ENCODE measurements at regions not wholly inside any gene's neighbourhood (a gene's known extent, or its start where the extent isn't known, plus 50 kb on each side); places are given as distances from the start of the nearest gene placed in this dataset.

DNA sequence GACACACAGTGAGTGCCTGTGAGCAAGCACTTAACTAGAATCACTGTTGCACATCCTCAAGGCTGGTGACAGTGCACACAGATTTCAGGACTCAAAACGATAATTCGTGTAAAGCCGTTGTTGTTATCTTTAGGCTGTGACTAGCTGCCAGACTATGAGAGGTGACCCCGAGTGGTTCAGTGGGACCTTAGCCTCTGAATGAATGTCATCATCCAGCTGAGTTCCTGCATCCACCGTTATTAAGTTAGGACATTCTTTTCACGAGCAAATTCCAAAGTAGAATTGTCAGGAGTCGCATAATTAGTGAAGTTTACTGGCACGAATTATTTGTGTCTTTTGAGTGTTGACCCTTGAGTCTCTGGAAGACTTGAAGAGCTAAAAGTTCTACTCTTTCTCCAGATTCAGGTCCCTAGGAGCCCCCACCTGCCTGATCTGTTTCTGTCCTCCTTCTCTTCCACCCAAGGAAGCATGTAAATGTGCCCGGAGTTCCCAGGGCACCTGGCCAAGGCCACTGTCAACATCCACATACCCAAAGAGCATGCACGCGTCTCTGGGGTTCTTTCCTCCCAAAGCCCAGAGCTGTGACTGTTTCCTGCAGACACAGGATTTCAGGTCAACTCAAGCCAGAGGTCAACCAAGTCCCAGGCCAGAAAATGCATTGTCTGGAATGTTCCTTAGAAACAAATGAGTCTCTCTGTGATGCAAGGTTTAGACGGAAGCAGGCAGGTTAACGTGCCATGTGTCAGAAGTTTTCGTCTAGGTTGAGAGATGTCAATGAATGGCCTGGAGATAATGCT, 207.2 kb downstream of the TOMM20 start:
- peaks cover 11% of the 10 kb centered on the region for H3F3A ChIP-seq (ENCODE audit: low read depth)
- H3K9ac ChIP-seq: no peak overlapping the region
- no peak overlapping the region for H3K27ac ChIP-seq
- H3K4me2 ChIP-seq: no peak overlapping the region
- DNase-seq (ENCODE audit: low spot score): no peak
- H3K4me3 ChIP-seq: no peak overlapping the region
- H3K27me3 Mint-ChIP-seq (ENCODE audit: insufficient read depth, low read depth): peaks cover 12% of the 10 kb centered on the region
- no peaks in the 10 kb centered on the region for H3K9me3 Mint-ChIP-seq
- H3K9me3 ChIP-seq (ENCODE audit: low read depth): no peaks in the 10 kb centered on the region
- peak overlapping the region; percentile 78 for H3K27ac Mint-ChIP-seq
- H3K36me3 ChIP-seq: no peaks in the 10 kb centered on the region
- peaks cover 67% of the 10 kb centered on the region for H3K4me1 Mint-ChIP-seq
- TF ChIP-seq, protein P1, sequence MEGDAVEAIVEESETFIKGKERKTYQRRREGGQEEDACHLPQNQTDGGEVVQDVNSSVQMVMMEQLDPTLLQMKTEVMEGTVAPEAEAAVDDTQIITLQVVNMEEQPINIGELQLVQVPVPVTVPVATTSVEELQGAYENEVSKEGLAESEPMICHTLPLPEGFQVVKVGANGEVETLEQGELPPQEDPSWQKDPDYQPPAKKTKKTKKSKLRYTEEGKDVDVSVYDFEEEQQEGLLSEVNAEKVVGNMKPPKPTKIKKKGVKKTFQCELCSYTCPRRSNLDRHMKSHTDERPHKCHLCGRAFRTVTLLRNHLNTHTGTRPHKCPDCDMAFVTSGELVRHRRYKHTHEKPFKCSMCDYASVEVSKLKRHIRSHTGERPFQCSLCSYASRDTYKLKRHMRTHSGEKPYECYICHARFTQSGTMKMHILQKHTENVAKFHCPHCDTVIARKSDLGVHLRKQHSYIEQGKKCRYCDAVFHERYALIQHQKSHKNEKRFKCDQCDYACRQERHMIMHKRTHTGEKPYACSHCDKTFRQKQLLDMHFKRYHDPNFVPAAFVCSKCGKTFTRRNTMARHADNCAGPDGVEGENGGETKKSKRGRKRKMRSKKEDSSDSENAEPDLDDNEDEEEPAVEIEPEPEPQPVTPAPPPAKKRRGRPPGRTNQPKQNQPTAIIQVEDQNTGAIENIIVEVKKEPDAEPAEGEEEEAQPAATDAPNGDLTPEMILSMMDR (IDR thresholded peaks at IDR 0.05): no peak
- TF ChIP-seq EZH2phosphoT487 (IDR thresholded peaks at IDR 0.05) (no peak), EZH2 (IDR thresholded peaks at IDR 0.05) (no peak)
- no peak overlapping the region for H2AFZ ChIP-seq (replicated peaks)
- H3K4me1 ChIP-seq: peaks cover 21% of the 10 kb centered on the region
- no peaks in the 10 kb centered on the region for H4K20me1 ChIP-seq (ENCODE audit: low read depth)
- H3K27me3 ChIP-seq: no peaks in the 10 kb centered on the region
- H3K36me3 Mint-ChIP-seq: no peaks in the 10 kb centered on the region
- no peak overlapping the region for H3K4me3 Mint-ChIP-seq
- H3K79me2 ChIP-seq (ENCODE audit: low read depth): no peaks in the 10 kb centered on the region

DNA sequence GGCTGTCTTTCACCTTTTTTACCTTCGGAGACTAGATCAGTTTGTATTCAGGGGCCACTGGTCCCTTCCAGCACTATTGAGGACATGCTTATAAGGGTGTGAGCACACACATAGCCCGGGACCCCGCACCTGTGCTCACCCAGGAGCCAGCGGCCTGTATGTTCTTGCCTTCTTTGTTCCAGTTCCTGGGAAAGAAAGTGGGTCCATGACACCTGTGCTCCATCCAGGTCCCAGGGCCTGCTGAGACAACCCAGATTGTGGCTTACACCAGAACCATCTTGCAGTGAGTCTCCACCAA, 207.8 kb downstream of the TOMM20 start:
- Mint-ChIP-seq H3K27me3 (ENCODE audit: insufficient read depth, low read depth) (peaks cover 15% of the 10 kb centered on the region), H3K4me3 (no peak overlapping the region), H3K4me1 (peaks cover 65% of the 10 kb centered on the region), H3K9me3 (peaks cover 2% of the 10 kb centered on the region), H3K27ac (no peak overlapping the region), H3K36me3 (no peaks in the 10 kb centered on the region)
- Histone ChIP-seq H4K20me1 (ENCODE audit: low read depth) (no peaks in the 10 kb centered on the region), H3K27me3 (no peaks in the 10 kb centered on the region), H3F3A (ENCODE audit: low read depth) (peaks cover 11% of the 10 kb centered on the region), H3K9ac (no peak overlapping the region), H3K4me2 (no peak overlapping the region), H2AFZ (replicated peaks) (no peak overlapping the region), H3K27ac (no peak overlapping the region), H3K4me3 (no peak overlapping the region), H3K79me2 (ENCODE audit: low read depth) (no peaks in the 10 kb centered on the region), H3K9me3 (ENCODE audit: low read depth) (no peaks in the 10 kb centered on the region), H3K4me1 (peaks cover 17% of the 10 kb centered on the region), H3K36me3 (no peaks in the 10 kb centered on the region)
- DNase-seq (ENCODE audit: low spot score): no peak
- TF ChIP-seq EZH2 (IDR thresholded peaks at IDR 0.05) (no peak), EZH2phosphoT487 (IDR thresholded peaks at IDR 0.05) (no peak)
- TF ChIP-seq, protein P1 (IDR thresholded peaks at IDR 0.05): no peak

DNA sequence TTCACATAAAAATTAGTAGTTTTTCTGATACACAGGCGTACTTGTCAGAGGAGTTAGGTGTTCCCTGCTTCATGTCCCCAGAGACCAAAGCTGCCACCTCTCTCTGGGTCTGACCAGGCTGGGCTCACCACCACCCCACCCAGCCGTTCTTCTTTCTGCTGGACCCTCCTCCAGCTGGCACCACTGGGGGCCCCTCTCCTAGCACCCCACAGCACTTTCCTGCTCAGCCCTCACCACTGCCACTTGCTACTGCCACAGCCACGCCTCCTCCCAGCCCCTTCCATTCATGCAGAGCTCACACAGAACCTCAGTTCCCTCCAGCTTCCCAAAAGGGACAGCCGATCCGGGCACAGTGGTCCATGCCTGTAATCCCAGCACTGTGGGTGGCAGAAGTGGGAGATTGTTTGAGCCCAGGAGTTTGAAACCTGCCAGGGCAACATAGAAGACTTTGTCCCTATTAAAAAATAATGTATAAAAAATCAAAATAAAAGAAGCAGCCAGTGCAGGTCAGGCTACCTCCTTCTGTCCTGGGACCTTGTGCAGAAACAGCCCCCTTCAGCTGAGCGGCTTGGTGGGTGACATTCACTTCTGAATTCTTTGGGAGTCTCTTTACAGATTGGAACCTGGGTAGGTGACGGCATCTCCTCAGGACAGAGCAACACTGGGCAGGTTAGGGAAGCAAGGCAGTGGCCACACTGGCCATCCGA, 208.3 kb downstream of the TOMM20 start:
- DNase-seq (ENCODE audit: low spot score): no peak
- H3K27me3 ChIP-seq: no peaks in the 10 kb centered on the region
- H3K9me3 ChIP-seq (ENCODE audit: low read depth): no peaks in the 10 kb centered on the region
- peaks cover 17% of the 10 kb centered on the region for H3K4me1 ChIP-seq
- H3K36me3 ChIP-seq: no peaks in the 10 kb centered on the region
- no peak overlapping the region for H3K4me3 ChIP-seq
- no peak overlapping the region for H2AFZ ChIP-seq (replicated peaks)
- Mint-ChIP-seq H3K36me3 (no peaks in the 10 kb centered on the region), H3K27me3 (ENCODE audit: insufficient read depth, low read depth) (peaks cover 15% of the 10 kb centered on the region), H3K27ac (no peak overlapping the region), H3K4me3 (no peak overlapping the region), H3K9me3 (peaks cover 2% of the 10 kb centered on the region), H3K4me1 (peaks cover 64% of the 10 kb centered on the region)
- no peaks in the 10 kb centered on the region for H3K79me2 ChIP-seq (ENCODE audit: low read depth)
- no peak overlapping the region for H3K27ac ChIP-seq
- TF ChIP-seq EZH2 (IDR thresholded peaks at IDR 0.05) (no peak), EZH2phosphoT487 (IDR thresholded peaks at IDR 0.05) (no peak)
- TF ChIP-seq, protein P1 (IDR thresholded peaks at IDR 0.05): no peak
- H3K9ac ChIP-seq: no peak overlapping the region
- H3K4me2 ChIP-seq: no peak overlapping the region
- no peaks in the 10 kb centered on the region for H4K20me1 ChIP-seq (ENCODE audit: low read depth)
- H3F3A ChIP-seq (ENCODE audit: low read depth): peaks cover 11% of the 10 kb centered on the region

All from neural progenitor cell (in vitro differentiated cells).